VCaP (cell line): ENCODE measurements at regions not wholly inside any gene's neighbourhood (a gene's known extent, or its start where the extent isn't known, plus 50 kb on each side); places are given as distances from the start of the nearest gene placed in this dataset.
"Not testable (repeated sequence)": the region's sequence is repeated elsewhere in the genome, so short reads cannot be mapped to it uniquely, and the experiment has no call there.

ENCODE experiments used
- H3K27ac ChIP-seq: fragments of 450-650 bp; 2 replicates; pipeline ENCODE4 v1.5.1; 2017
- TF ChIP-seq, protein P1 (sequence below): fragments of 450-650 bp; conservative IDR thresholded peaks from 2 replicates; pipeline ENCODE4 v1.5.1; 2017; ENCODE audit warnings: mild to moderate bottlenecking, moderate library complexity

- TF ChIP-seq, protein P1, sequence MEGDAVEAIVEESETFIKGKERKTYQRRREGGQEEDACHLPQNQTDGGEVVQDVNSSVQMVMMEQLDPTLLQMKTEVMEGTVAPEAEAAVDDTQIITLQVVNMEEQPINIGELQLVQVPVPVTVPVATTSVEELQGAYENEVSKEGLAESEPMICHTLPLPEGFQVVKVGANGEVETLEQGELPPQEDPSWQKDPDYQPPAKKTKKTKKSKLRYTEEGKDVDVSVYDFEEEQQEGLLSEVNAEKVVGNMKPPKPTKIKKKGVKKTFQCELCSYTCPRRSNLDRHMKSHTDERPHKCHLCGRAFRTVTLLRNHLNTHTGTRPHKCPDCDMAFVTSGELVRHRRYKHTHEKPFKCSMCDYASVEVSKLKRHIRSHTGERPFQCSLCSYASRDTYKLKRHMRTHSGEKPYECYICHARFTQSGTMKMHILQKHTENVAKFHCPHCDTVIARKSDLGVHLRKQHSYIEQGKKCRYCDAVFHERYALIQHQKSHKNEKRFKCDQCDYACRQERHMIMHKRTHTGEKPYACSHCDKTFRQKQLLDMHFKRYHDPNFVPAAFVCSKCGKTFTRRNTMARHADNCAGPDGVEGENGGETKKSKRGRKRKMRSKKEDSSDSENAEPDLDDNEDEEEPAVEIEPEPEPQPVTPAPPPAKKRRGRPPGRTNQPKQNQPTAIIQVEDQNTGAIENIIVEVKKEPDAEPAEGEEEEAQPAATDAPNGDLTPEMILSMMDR = no peak
- H3K27ac ChIP-seq = no peak overlapping the region
Measured at GRCh38 chrX:155745792-155746191, 133.0 kb upstream of the TMLHE start.

DNA sequence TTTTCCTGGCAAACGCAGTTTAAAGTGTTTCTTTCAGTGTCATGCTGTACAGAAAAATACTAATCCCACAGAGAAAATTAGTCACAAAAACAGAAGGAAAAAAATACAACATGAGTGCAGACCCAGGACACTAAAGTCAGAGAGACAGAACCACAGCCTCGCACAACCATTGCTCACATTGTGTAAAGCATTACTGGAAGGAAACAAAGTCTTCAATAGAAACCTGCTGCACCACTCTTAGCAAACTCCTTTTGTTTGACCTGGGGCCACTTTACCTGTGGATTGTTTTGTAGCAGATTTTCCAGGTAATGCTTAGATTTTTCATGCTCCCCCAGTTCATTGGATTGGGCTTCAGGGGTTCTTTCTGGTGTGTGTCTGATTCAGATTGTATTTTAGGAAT is 131.8 kb upstream of the TMLHE start:
- H3K27ac ChIP-seq = no peak overlapping the region
- TF ChIP-seq, protein P1 = no peak

GRCh38 chrX:155728335-155728734 is 115.6 kb upstream of the TMLHE start:
- not testable (repeated sequence) for H3K27ac ChIP-seq

- no peak overlapping the region for H3K27ac ChIP-seq
- TF ChIP-seq, protein P1 = no peak
Measured at GRCh38 chrX:155718972-155719586, 106.3 kb upstream of the TMLHE start.

DNA sequence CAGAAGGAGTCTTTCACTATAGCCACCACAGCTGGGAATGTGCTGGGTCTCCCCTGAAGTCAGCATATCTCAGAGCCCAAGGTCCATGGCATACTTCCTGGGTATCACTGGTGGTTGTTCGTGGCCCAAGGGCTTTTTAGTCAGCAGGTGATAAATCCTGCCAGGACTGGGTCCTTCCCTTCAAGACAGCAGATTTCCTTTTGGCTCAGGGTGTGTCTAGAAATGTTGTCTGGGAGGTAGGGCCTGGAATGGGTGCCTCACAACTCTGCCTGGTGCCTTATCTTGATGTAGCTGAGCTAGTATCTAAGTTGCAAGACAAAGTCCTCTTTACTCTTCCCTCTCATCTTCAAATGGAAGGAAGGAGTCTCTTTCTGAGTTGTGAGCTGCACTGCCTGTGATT is 102.4 kb upstream of the TMLHE start:
- no peak overlapping the region for H3K27ac ChIP-seq
- TF ChIP-seq, protein P1 = no peak

DNA sequence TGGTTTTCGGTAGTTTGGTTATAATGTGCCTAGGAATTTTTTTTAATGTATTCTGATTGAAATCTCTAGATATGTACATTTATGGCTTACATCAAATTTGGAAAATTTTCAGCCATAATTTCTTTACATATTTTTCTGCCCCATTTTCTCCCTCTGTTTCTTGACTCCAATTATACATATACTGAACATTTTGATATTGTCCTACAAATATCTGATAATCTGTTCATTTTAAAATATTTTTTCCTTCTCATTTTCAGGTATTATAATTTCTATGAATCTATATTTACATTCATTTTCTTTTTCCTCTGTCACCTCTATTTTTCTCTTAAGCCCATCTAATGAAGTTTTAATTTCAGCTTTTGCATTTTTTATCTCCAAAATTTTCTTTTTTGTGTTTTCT is 82.7 kb upstream of the TMLHE start:
- TF ChIP-seq, protein P1 = no peak
- no peak overlapping the region for H3K27ac ChIP-seq

- TF ChIP-seq, protein P1 = no peak
- no peak overlapping the region for H3K27ac ChIP-seq
Measured at GRCh38 chrX:155694649-155695048, 81.9 kb upstream of the TMLHE start.

DNA sequence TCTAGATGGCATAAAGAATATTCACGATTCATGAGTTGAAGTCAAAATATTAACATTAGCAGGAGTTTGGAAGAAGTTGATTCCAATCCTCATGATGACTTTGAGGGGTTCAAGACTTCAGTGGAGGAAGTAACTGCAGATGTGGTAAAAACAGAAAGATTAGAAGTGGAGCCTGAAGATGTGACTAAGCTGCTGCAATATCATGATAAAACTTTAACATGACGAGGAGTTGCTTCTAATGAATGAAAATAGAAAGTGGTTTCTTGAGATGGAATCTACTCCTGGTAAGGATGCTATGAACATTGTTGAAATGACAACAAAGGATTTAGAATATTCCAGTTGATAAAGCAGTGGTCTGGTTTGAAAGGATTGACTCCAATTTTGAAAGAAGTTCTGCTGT is 70.1 kb upstream of the TMLHE start:
- H3K27ac ChIP-seq = no peak overlapping the region
- TF ChIP-seq, protein P1 = no peak
